NT2/D1 (cell line): ENCODE measurements at regions not wholly inside any gene's neighbourhood (a gene's known extent, or its start where the extent isn't known, plus 50 kb on each side); places are given as distances from the start of the nearest gene placed in this dataset.

Experiments
- DNase-seq: peaks from one replicate; pipeline ENCODE4 v3.0.0-alpha.2; 2011; ENCODE audit warnings: low read depth, low spot score
- H3K27me3 ChIP-seq: 2 replicates; pipeline ENCODE4 v1.6.0; 2011; ENCODE audit warnings: mild to moderate bottlenecking; ENCODE audit not compliant: insufficient read length, insufficient read depth
- H3K36me3 ChIP-seq: 2 replicates; pipeline ENCODE4 v1.6.1; 2011; ENCODE audit warnings: mild to moderate bottlenecking, low read length, mixed read lengths; ENCODE audit not compliant: insufficient read depth, insufficient read length
- H3K4me1 ChIP-seq: 2 replicates; pipeline ENCODE4 v1.5.1; 2011; ENCODE audit not compliant: insufficient read depth, insufficient read length
- H3K4me3 ChIP-seq: 2 replicates; pipeline ENCODE4 v1.5.1; 2011; ENCODE audit warnings: low read depth; ENCODE audit not compliant: insufficient read length
- H3K9ac ChIP-seq: 2 replicates; pipeline ENCODE4 v1.6.0; 2011; ENCODE audit warnings: low read depth; ENCODE audit not compliant: insufficient read length
- H3K9me3 ChIP-seq: 2 replicates; pipeline ENCODE4 v1.5.1; 2011; ENCODE audit warnings: mild to moderate bottlenecking, low read length; ENCODE audit not compliant: insufficient read depth
- SUZ12 ChIP-seq: IDR thresholded peaks from 2 replicates; pipeline ENCODE4 v1.6.1; 2011; ENCODE audit not compliant: insufficient read length, insufficient read depth; ENCODE audit errors: extremely low read depth
- YY1 ChIP-seq: IDR thresholded peaks from 2 replicates; pipeline ENCODE4 v1.6.1; 2011; ENCODE audit not compliant: insufficient read length, insufficient read depth
- ZNF274 ChIP-seq: IDR thresholded peaks from 2 replicates; pipeline ENCODE4 v1.6.1; 2011; ENCODE audit warnings: mild to moderate bottlenecking, low read depth, low read length

GRCh38 chr4:156053174-156053573 lies 99.5 kb upstream of the CTSO start:
- H3K4me3 ChIP-seq: no peak overlapping the region
- H3K9me3 ChIP-seq: no peaks in the 10 kb centered on the region
- no peak for DNase-seq
- TF ChIP-seq YY1 (no peak), SUZ12 (no peak), ZNF274 (no peak)
- H3K4me1 ChIP-seq: no peaks in the 10 kb centered on the region
- H3K9ac ChIP-seq: no peak overlapping the region
- H3K27me3 ChIP-seq: no peaks in the 10 kb centered on the region
- H3K36me3 ChIP-seq: no peaks in the 10 kb centered on the region

GRCh38 chr4:156052116-156052515 lies 98.5 kb upstream of the CTSO start:
- no peaks in the 10 kb centered on the region for H3K27me3 ChIP-seq
- TF ChIP-seq SUZ12 (no peak), YY1 (no peak), ZNF274 (no peak)

GRCh38 chr4:156038772-156039171 lies 85.1 kb upstream of the CTSO start:
- TF ChIP-seq SUZ12 (no peak), ZNF274 (no peak)
- Histone ChIP-seq H3K4me3 (no peak overlapping the region), H3K36me3 (no peaks in the 10 kb centered on the region), H3K4me1 (no peaks in the 10 kb centered on the region), H3K9ac (no peak overlapping the region), H3K27me3 (no peaks in the 10 kb centered on the region), H3K9me3 (no peaks in the 10 kb centered on the region)
- DNase-seq: no peak

More at GRCh38 chr4:156052116-156052515, 98.5 kb upstream of the CTSO start:
- H3K4me1 ChIP-seq: no peaks in the 10 kb centered on the region
- no peak for DNase-seq
- no peak overlapping the region for H3K4me3 ChIP-seq
- no peaks in the 10 kb centered on the region for H3K36me3 ChIP-seq
- no peaks in the 10 kb centered on the region for H3K9me3 ChIP-seq
- no peak overlapping the region for H3K9ac ChIP-seq

- H3K4me3 ChIP-seq: no peak overlapping the region
- H3K36me3 ChIP-seq: no peaks in the 10 kb centered on the region
- TF ChIP-seq ZNF274: no peak
- no peak for TF ChIP-seq YY1
- no peak for TF ChIP-seq SUZ12
- DNase-seq: no peak
- no peaks in the 10 kb centered on the region for H3K9me3 ChIP-seq
- no peaks in the 10 kb centered on the region for H3K4me1 ChIP-seq
- H3K9ac ChIP-seq: no peak overlapping the region
- H3K27me3 ChIP-seq: no peaks in the 10 kb centered on the region
Observed at GRCh38 chr4:156036496-156036895, 82.8 kb upstream of the CTSO start.

GRCh38 chr4:156029691-156030090 lies 76.0 kb upstream of the CTSO start:
- TF ChIP-seq YY1 (no peak), ZNF274 (no peak), SUZ12 (no peak)
- Histone ChIP-seq H3K36me3 (no peaks in the 10 kb centered on the region), H3K4me3 (no peak overlapping the region), H3K9ac (no peak overlapping the region), H3K27me3 (no peaks in the 10 kb centered on the region), H3K4me1 (no peaks in the 10 kb centered on the region), H3K9me3 (no peaks in the 10 kb centered on the region)
- no peak for DNase-seq

GRCh38 chr4:156021298-156021697 lies 67.6 kb upstream of the CTSO start:
- TF ChIP-seq SUZ12: no peak
- no peak for TF ChIP-seq YY1
- TF ChIP-seq ZNF274: no peak
- Histone ChIP-seq H3K36me3 (no peaks in the 10 kb centered on the region), H3K4me1 (no peaks in the 10 kb centered on the region), H3K4me3 (no peak overlapping the region), H3K9me3 (no peaks in the 10 kb centered on the region), H3K27me3 (no peaks in the 10 kb centered on the region), H3K9ac (no peak overlapping the region)
- DNase-seq: no peak

- no peak overlapping the region for H3K4me3 ChIP-seq
- no peaks in the 10 kb centered on the region for H3K27me3 ChIP-seq
- H3K36me3 ChIP-seq: no peaks in the 10 kb centered on the region
- H3K9ac ChIP-seq: no peak overlapping the region
- no peaks in the 10 kb centered on the region for H3K4me1 ChIP-seq
- no peaks in the 10 kb centered on the region for H3K9me3 ChIP-seq
- TF ChIP-seq ZNF274 (no peak), YY1 (no peak), SUZ12 (no peak)
- DNase-seq: no peak
Observed at GRCh38 chr4:156019246-156019645, 65.6 kb upstream of the CTSO start.

- no peak for DNase-seq
- Histone ChIP-seq H3K4me3 (no peak overlapping the region), H3K36me3 (no peaks in the 10 kb centered on the region)
Observed at GRCh38 chr4:156018383-156018782, 64.7 kb upstream of the CTSO start.

More at GRCh38 chr4:156018383-156018782, 64.7 kb upstream of the CTSO start:
- Histone ChIP-seq H3K9me3 (no peaks in the 10 kb centered on the region), H3K9ac (no peak overlapping the region), H3K27me3 (no peaks in the 10 kb centered on the region), H3K4me1 (no peaks in the 10 kb centered on the region)
- TF ChIP-seq SUZ12 (no peak), ZNF274 (no peak), YY1 (no peak)
